Skin epidermis (tissue), 12 donors: ENCODE measurements at regions not wholly inside any gene's neighbourhood (a gene's known extent, or its start where the extent isn't known, plus 50 kb on each side); places are given as distances from the start of the nearest gene placed in this dataset.

ENCODE experiments used
- H3K27ac ChIP-seq, 21 experiments: fragments of 200-600 bp; sonication (generic) in 11 of 21; one replicate each; pipeline ENCODE4 v1.5.0; 2020; ENCODE audit warnings: mild to moderate bottlenecking in 3 of 21, inconsistent platforms in 2 of 21, moderate library complexity in 2 of 21
- H3K4me3 ChIP-seq, 7 experiments: fragments of 200-600 bp; sonication (generic) in 2 of 7; one replicate each; pipeline ENCODE4 v1.5.0; 2020; ENCODE audit warnings: inconsistent platforms in 2 of 7, mild to moderate bottlenecking in 2 of 7, moderate library complexity in 1 of 7

- H3K27ac ChIP-seq = no peak overlapping the region
- no peak overlapping the region for H3K4me3 ChIP-seq
Measured at GRCh38 chr14:29321646-29322045, 555.1 kb downstream of the FOXG1 start.

DNA sequence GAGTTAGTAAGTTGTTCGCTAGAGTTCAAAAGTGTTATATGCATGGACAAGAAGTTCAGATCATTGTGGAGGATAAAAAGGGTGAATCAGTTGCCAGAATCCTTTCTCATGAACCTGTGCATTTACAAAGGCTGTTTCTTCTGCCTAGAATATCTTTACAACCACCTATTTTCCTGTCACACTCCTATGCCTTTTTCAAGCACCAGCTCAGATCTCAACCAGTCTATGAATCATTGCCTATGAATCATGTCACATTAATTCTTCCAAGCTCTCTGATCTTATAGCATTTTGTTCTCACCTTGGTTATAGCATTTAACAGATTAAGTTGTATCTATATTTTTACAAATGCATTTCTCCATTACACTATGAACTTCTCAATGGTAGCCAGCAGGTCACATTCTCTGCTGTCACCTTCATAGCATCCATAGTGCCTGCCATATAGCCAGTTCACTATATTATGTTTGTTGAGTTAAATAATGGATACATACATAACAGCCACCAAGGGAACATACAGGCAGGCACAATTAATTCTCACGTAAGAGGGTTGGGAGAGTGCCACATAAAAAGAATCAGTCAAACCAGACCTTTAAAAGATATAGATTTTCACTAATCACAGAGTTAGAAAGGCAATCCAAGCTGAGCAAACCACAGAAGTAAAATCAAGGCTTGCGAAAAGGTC lies 573.0 kb downstream of the FOXG1 start:
- Histone ChIP-seq H3K27ac (no peak overlapping the region), H3K4me3 (no peak overlapping the region)

- Histone ChIP-seq H3K27ac (no peak overlapping the region), H3K4me3 (no peak overlapping the region)
Measured at GRCh38 chr14:29348504-29348903, 579.1 kb downstream of the PRKD1 start.

GRCh38 chr14:29350496-29350895 lies 577.2 kb downstream of the PRKD1 start:
- Histone ChIP-seq H3K4me3 (no peak overlapping the region), H3K27ac (no peak overlapping the region)

DNA sequence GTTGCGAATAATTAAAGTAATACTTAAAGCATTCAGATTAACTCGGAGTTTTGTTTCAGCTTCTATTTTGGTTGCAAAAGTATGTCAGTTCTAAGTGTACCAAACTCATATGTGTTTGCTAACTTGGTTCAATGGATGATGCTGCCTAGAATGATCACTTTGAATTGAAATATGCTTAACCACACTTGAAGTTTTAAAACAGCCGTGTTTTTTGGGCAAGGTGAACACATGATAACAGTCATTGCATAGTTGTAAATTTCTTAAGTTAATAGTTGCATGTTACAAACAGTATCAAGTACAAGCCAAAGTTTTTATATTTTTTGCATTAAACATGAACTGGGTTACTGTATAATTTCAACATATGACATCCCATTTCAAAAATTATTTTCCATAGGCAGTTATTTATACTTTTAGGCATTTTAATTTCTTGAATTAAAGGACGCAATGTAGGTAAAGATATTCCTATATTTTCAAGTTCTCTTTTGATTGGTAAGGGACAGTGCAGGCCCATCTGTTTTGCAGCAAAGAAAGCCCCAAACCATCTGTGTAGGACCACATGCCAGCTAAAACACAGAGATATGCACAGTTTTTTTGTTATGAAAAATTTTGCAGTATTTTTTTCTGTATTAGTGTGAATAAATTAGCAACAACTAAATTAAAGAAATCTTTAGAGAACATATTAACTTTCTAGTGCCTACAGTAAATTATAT lies 575.5 kb downstream of the PRKD1 start:
- Histone ChIP-seq H3K4me3 (no peak overlapping the region), H3K27ac (no peak overlapping the region)

DNA sequence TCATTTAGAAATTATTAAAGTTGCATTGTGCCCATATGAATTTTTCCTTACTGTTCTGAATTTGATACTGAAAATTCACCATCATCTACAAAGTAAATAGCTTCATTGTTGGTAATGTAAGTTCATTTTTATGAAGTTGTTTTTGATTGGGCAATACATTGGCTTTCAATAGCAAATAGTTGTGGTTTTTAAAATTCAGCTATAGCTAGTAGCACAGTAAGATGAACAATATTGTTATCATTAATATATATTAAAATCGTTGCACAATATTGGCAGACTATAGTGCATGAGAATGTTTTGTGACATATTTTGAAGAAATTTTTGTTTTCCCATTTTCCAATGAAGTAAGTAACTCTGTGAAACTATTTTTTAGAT lies 575.0 kb downstream of the PRKD1 start:
- no peak overlapping the region for H3K27ac ChIP-seq
- H3K4me3 ChIP-seq = no peak overlapping the region

DNA sequence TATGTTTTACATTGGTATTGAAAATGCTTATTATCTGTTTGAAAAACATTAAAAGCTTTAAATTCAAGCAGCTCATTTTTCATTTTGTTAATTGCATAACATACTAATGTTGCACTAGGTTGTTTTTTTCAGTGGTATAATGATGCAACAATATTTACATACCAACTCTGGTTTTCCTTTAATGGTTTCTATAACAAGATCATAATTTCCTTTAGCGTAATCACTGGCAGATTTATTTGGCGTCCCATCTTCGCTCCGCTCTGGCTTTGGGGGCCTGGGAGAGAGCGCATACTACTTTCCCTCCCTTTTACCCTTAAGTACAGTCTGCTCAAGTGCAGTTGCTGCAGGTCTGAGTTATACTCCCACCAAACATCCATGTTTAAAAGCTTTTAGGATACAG lies 574.1 kb downstream of the PRKD1 start:
- no peak overlapping the region for H3K27ac ChIP-seq
- H3K4me3 ChIP-seq = no peak overlapping the region

GRCh38 chr14:29354486-29354885 lies 573.2 kb downstream of the PRKD1 start:
- Histone ChIP-seq H3K27ac (no peak overlapping the region), H3K4me3 (no peak overlapping the region)

GRCh38 chr14:29355331-29355730 lies 572.3 kb downstream of the PRKD1 start:
- no peak overlapping the region for H3K4me3 ChIP-seq

GRCh38 chr14:29355846-29356245 lies 571.8 kb downstream of the PRKD1 start:
- H3K4me3 ChIP-seq = no peak overlapping the region
- H3K27ac ChIP-seq = no peak overlapping the region

More at GRCh38 chr14:29355331-29355730, 572.3 kb downstream of the PRKD1 start:
- H3K27ac ChIP-seq = no peak overlapping the region

GRCh38 chr14:29360656-29361055 lies 567.0 kb downstream of the PRKD1 start:
- no peak overlapping the region for H3K27ac ChIP-seq
- no peak overlapping the region for H3K4me3 ChIP-seq

DNA sequence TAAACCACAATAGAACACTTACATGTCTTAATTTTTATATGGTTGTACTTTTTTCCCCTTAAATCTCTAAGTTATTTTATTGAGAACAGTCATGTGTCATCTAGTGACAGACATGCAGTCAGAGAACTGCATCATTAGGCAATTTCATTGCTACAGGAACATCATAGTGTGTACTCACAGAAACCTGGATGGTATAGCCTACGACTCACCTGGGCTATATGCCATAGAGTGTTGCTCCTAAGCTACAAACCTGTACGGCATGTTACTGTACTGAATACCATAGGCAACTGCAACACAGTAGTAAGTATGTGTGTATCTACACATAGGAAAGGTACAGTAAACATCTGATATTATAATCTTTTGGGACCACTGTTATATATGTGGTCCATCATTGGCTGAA lies 557.6 kb downstream of the PRKD1 start:
- Histone ChIP-seq H3K4me3 (no peak overlapping the region), H3K27ac (no peak overlapping the region)

DNA sequence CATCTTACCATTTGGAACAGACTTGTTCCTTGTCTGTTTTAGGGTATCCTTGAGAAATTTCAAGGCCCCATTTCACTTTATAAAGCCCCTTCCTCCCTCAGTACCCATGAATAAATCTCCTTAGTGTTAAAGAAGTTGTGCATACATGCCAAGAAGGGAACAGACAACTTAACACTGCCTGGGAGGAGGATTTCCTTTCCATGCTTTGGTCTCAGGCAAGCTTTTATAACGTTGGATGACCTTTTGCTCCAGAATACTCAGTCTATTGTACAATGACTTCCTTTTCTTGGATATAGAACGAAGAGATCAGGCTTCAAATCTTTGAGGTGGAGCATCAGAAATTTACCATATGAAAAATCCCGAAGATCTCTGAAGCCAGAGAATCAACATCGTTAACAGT lies 551.4 kb downstream of the PRKD1 start:
- no peak overlapping the region for H3K27ac ChIP-seq
- no peak overlapping the region for H3K4me3 ChIP-seq

DNA sequence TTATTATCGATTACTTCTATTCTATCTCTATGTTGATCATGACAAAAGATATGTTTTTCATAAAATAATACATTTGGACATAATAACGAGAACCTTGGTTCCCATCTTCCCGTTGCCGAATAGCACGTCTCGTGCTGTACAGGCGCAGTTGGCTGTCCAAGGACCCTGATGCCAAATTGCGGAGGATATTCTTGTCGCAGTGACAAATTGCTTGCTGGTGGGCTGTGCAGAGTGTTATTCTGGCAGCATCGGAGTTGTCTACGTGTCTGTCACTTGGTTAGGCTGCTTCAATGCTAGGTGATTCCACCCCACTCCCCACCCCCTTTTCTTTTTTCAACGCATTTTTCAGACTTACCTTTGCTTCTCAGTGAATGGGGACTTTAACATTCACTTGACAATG lies 546.8 kb downstream of the PRKD1 start:
- Histone ChIP-seq H3K4me3 (no peak overlapping the region), H3K27ac (no peak overlapping the region)

DNA sequence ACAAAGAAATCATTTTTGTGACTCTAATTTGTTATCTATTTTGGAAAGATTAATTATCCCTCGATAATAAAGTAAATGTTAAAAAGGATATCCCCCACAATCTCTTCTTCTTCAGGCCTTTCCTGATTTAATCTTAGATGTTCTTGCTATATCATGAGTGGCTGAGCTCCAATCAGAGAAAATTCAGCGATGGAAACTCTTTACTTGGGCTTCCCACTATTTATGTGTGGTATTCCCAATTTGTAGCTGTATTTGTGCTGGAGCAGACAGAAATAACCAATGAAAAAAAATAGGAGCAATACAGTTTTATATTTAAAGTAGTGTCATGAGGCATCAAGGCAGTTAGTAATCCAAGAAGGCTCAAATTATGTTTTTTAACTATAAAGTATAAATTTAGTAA lies 539.1 kb downstream of the PRKD1 start:
- no peak overlapping the region for H3K4me3 ChIP-seq
- H3K27ac ChIP-seq = no peak overlapping the region

DNA sequence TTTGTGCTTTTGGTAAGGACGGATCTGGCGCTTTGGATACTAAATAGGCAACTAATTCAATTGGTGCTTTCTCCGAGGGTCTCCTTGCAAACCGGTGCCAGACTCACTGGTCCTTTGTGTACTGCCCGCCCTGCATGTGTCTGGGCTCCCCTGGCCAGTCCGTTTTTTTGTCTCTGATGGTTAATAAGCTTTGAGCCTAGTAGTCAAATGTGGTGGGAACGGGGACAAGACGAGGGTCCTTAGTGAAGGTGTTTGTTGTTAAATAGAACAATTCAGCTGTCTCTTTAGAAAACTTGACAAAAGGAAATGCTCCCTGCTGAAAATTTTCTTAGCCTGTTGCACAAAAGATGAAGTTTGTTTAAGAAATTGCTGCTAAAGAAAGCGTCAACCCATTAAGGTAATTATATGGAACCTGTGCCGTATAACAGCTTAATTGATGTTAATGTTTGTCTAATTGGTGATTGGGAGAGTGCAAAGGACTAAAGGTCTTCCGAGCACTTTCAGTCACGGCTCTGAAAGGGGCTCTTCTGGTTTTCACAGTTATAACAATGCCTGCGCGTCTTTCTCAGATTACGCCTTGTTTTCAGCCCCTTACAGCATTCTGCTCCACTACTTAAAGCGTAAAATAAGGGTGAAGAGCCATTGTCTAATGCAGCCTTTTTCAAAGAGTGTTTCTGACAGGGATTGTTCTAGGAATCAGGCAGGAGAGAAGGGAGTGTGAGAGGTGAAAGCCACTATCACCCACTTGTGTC lies 537.4 kb downstream of the PRKD1 start:
- no peak overlapping the region for H3K27ac ChIP-seq
- no peak overlapping the region for H3K4me3 ChIP-seq

DNA sequence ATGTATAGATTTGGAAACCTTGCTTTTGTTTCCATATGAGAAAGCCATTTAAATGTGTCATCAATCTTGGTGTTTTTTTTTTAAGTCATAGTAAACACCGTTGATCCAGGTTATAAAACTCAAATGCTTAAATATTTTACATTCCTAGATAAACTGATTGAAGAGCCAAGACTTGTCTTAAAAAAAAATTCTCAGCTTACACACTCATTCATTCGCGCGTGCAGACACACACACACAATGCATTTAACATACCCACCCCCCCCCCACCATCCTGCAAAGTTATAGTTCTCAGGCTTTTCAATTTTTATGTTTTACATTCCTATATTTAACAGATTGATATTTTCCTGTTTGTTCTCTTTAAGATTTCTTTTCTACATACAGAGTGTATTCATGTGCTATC lies 536.4 kb downstream of the PRKD1 start:
- H3K4me3 ChIP-seq = no peak overlapping the region

DNA sequence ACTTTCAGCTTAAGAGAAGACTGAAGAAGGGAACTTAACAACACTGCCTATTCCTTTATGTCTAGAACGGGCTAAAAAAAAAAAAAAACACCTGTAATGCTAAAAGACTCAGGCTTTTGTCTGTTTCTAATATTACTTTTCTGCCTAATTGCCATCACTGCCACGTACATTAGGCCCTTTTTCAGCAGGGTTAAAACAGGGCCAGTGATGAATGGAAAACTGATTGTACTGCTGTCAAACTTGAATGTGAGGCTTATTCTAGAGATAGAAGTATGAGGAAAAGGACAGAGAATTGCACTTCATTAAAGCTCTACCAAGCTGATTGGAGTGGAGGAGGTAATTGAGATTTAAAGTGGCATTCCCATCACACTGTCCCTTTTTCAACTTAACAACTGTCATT lies 535.8 kb downstream of the PRKD1 start:
- Histone ChIP-seq H3K27ac (no peak overlapping the region), H3K4me3 (no peak overlapping the region)

More for the DNA sequence above, 536.4 kb downstream of the PRKD1 start:
- H3K27ac ChIP-seq = no peak overlapping the region

DNA sequence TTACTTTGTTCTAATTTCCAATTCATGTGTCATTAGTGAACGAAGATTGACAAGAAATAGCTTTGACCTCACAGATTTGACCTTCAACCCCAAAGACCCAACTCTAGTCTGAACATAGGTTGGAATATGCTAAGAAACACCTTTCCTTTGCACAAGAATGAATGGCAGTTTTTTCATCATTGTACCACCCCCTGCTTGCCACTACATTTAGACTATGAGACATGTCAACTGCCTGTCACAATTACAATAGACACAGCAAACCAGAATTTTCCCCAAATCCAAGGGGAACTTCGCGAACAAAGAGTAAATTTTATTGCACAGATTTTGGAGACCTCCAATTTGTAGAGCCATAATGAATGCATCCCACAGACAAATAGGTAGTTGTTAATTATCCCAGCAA lies 535.4 kb downstream of the PRKD1 start:
- H3K27ac ChIP-seq = no peak overlapping the region
- no peak overlapping the region for H3K4me3 ChIP-seq

GRCh38 chr14:29403091-29403490 lies 524.6 kb downstream of the PRKD1 start:
- no peak overlapping the region for H3K4me3 ChIP-seq
- no peak overlapping the region for H3K27ac ChIP-seq

DNA sequence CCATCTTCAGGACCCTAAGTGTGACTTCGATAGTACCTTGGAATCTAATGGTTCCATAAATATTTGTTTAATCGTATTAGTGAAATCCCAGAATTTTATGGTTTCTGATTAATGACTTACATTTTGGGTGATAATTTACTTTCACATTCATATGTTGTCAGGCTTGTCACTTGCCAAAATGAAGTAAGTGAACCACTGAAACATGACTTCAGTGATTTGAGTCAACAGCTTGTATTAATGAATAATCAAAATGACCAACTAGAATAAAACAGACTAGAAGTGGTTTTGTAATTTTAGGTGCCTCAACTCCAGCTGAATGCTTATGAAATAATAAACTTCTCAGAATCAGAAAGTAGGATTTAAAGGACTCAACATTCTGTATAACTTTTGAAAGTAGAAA lies 517.1 kb downstream of the PRKD1 start:
- no peak overlapping the region for H3K4me3 ChIP-seq
- H3K27ac ChIP-seq = no peak overlapping the region
